ENCODE measurements at regions not wholly inside any gene's neighbourhood (a gene's known extent, or its start where the extent isn't known, plus 50 kb on each side); places are given as distances from the start of the nearest gene placed in this dataset.

GRCh38 chr2:19659024-19659792 is 242.6 kb downstream of the TTC32 start:
- no peaks in the 10 kb centered on the region for H3K4me1 ChIP-seq (ENCODE audit: control insufficient read depth, insufficient read depth, low read length)
- no peak overlapping the region for H3K4me3 ChIP-seq (ENCODE audit: low read depth, low read length)
- POLR2A ChIA-PET, result no interaction called here
- H3K27ac ChIP-seq (ENCODE audit: extremely low read depth, low read depth, low read length), result no peak overlapping the region
- H3K36me3 ChIP-seq (ENCODE audit: control insufficient read depth in 2 of 2, insufficient read depth in 1 of 2, low read length in 2 of 2), result no peaks in the 10 kb centered on the region
- CTCF ChIA-PET, result interaction anchor here (0.7 kb wide), 1 partner anchor 279 kb away, joined by 3 read pairs; no protein-coding TSS in a partner anchor
- no peaks in the 10 kb centered on the region for H3K9me3 ChIP-seq (ENCODE audit: control insufficient read depth, insufficient read depth, low read depth, low read length)
- TF ChIP-seq ZNF221 (tag by site-specific recombination; IDR thresholded peaks at IDR 0.05; ENCODE audit: borderline replicate concordance), result no peak
- TF ChIP-seq ZNF24 (tag by site-specific recombination; IDR thresholded peaks at IDR 0.05), result no peak
- TF ChIP-seq ZFP41 (tag by site-specific recombination; IDR thresholded peaks at IDR 0.05; ENCODE audit: borderline replicate concordance), result no peak
- TF ChIP-seq ZNF132 (tag by site-specific recombination; IDR thresholded peaks at IDR 0.05; ENCODE audit: borderline replicate concordance), result no peak
- TF ChIP-seq, protein P1, sequence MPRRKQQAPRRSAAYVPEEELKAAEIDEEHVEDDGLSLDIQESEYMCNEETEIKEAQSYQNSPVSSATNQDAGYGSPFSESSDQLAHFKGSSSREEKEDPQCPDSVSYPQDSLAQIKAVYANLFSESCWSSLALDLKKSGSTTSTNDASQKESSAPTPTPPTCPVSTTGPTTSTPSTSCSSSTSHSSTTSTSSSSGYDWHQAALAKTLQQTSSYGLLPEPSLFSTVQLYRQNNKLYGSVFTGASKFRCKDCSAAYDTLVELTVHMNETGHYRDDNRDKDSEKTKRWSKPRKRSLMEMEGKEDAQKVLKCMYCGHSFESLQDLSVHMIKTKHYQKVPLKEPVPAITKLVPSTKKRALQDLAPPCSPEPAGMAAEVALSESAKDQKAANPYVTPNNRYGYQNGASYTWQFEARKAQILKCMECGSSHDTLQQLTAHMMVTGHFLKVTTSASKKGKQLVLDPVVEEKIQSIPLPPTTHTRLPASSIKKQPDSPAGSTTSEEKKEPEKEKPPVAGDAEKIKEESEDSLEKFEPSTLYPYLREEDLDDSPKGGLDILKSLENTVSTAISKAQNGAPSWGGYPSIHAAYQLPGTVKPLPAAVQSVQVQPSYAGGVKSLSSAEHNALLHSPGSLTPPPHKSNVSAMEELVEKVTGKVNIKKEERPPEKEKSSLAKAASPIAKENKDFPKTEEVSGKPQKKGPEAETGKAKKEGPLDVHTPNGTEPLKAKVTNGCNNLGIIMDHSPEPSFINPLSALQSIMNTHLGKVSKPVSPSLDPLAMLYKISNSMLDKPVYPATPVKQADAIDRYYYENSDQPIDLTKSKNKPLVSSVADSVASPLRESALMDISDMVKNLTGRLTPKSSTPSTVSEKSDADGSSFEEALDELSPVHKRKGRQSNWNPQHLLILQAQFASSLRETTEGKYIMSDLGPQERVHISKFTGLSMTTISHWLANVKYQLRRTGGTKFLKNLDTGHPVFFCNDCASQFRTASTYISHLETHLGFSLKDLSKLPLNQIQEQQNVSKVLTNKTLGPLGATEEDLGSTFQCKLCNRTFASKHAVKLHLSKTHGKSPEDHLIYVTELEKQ (tag by site-specific recombination; IDR thresholded peaks at IDR 0.05; ENCODE audit: borderline replicate concordance), result no peak
- no peak for TF ChIP-seq KLF17 (tag by site-specific recombination; IDR thresholded peaks at IDR 0.05)
- no peak for TF ChIP-seq HOXC10 (CRISPR knock-in tag; IDR thresholded peaks at IDR 0.05)
- no peak for TF ChIP-seq ZNF624 (tag by site-specific recombination; IDR thresholded peaks at IDR 0.05)
- no peak for TF ChIP-seq ZNF658 (tag by site-specific recombination; IDR thresholded peaks at IDR 0.05)

DNA sequence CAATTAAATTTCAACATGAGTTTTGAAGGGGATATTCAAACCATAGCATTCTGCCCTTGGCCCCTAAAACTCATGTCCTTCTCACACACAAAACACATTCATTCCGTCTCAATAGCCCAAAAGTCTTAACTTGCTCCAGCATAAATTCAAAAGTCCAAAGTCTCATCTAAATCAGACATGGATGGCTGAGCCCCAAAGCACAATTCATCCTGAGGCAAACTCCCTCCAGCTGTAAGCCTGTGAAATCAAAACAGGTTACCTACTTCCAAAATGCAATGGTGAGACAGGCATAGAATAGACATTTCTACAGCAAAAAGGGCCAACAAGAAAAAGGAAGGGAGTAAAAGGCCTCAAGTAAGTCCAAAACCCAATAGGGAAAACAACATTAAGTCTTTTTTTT is 245.8 kb downstream of the TTC32 start:
- TF ChIP-seq GLI4 (tag by site-specific recombination; IDR thresholded peaks at IDR 0.05) (no peak), GFI1B (tag by site-specific recombination; IDR thresholded peaks at IDR 0.05) (no peak), GLI2 (tag by site-specific recombination; IDR thresholded peaks at IDR 0.05; ENCODE audit: borderline replicate concordance, low read depth) (no peak), CTCF (tag by site-specific recombination; IDR thresholded peaks at IDR 0.05) (no peak), ZNF433 (tag by site-specific recombination; IDR thresholded peaks at IDR 0.05; ENCODE audit: low read depth) (no peak), HOXD13 (CRISPR knock-in tag; IDR thresholded peaks at IDR 0.05; ENCODE audit: borderline replicate concordance) (no peak), INSM2 (tag by site-specific recombination; IDR thresholded peaks at IDR 0.05) (no peak), ZBTB17 (tag by site-specific recombination; IDR thresholded peaks at IDR 0.05) (no peak), ZBTB7A (tag by site-specific recombination; IDR thresholded peaks at IDR 0.05; ENCODE audit: low read depth) (no peak)
- TF ChIP-seq, protein P2, sequence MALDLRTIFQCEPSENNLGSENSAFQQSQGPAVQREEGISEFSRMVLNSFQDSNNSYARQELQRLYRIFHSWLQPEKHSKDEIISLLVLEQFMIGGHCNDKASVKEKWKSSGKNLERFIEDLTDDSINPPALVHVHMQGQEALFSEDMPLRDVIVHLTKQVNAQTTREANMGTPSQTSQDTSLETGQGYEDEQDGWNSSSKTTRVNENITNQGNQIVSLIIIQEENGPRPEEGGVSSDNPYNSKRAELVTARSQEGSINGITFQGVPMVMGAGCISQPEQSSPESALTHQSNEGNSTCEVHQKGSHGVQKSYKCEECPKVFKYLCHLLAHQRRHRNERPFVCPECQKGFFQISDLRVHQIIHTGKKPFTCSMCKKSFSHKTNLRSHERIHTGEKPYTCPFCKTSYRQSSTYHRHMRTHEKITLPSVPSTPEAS (tag by site-specific recombination; IDR thresholded peaks at IDR 0.05), result no peak
- Histone ChIP-seq H3K4me1 (ENCODE audit: control insufficient read depth, insufficient read depth, low read length) (no peaks in the 10 kb centered on the region), H3K9me3 (ENCODE audit: control insufficient read depth, insufficient read depth, low read depth, low read length) (no peaks in the 10 kb centered on the region), H3K36me3 (ENCODE audit: control insufficient read depth in 2 of 2, insufficient read depth in 1 of 2, low read length in 2 of 2) (no peaks in the 10 kb centered on the region), H3K4me3 (ENCODE audit: low read depth, low read length) (no peak overlapping the region), H3K27ac (ENCODE audit: extremely low read depth, low read depth, low read length) (no peak overlapping the region)
- CTCF ChIA-PET, result no interaction called here
- POLR2A ChIA-PET, result no interaction called here
